Fibroblast of mammary gland (primary cell): ENCODE measurements at regions not wholly inside any gene's neighbourhood (a gene's known extent, or its start where the extent isn't known, plus 50 kb on each side); places are given as distances from the start of the nearest gene placed in this dataset.

Source experiments
- DNase-seq: peaks from one replicate; pipeline ENCODE4 v3.0.0-alpha.2; 2010; ENCODE audit warnings: low read depth
- H3K4me3 ChIP-seq: 2 replicates; pipeline ENCODE4 v1.5.1; 2011; ENCODE audit warnings: low read depth, mild to moderate bottlenecking, low read length, moderate library complexity; ENCODE audit not compliant: control insufficient read depth
- TF ChIP-seq, protein P1 (sequence below): conservative IDR thresholded peaks from 2 replicates; pipeline ENCODE4 v1.5.1; 2011; ENCODE audit warnings: low read depth, low read length, inconsistent platforms; ENCODE audit not compliant: control insufficient read depth, insufficient read depth

DNA sequence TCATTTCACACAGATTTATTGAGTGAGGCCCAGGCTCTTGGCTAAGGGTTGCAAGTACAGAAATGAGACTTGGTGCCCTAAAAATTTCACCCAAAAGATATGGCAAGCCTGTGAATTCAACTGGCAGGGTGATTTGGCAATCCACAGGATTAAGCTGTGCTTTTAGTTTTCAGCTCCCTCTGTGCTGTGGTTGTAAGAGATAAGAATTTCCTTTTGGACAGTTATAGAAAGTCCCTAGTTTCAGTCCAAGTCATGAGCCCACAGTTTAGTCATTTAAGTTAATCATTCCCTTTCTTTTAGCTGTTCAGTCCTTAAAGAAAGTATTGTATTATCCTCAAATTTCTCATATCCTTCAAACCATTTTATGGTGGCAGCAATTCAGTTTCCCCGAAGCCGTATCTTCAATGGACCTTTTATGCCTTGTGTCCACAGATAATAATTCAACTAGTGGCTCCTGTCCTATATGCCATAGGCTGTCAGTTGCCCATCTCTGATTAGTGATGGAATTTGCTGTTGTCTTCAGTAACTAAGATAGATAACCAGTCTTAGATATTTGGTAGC lies 73.4 kb upstream of the NAMPT start:
- H3K4me3 ChIP-seq, result no peak overlapping the region
- DNase-seq, result peak; percentile 46
- TF ChIP-seq, protein P1, sequence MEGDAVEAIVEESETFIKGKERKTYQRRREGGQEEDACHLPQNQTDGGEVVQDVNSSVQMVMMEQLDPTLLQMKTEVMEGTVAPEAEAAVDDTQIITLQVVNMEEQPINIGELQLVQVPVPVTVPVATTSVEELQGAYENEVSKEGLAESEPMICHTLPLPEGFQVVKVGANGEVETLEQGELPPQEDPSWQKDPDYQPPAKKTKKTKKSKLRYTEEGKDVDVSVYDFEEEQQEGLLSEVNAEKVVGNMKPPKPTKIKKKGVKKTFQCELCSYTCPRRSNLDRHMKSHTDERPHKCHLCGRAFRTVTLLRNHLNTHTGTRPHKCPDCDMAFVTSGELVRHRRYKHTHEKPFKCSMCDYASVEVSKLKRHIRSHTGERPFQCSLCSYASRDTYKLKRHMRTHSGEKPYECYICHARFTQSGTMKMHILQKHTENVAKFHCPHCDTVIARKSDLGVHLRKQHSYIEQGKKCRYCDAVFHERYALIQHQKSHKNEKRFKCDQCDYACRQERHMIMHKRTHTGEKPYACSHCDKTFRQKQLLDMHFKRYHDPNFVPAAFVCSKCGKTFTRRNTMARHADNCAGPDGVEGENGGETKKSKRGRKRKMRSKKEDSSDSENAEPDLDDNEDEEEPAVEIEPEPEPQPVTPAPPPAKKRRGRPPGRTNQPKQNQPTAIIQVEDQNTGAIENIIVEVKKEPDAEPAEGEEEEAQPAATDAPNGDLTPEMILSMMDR, result no peak

DNA sequence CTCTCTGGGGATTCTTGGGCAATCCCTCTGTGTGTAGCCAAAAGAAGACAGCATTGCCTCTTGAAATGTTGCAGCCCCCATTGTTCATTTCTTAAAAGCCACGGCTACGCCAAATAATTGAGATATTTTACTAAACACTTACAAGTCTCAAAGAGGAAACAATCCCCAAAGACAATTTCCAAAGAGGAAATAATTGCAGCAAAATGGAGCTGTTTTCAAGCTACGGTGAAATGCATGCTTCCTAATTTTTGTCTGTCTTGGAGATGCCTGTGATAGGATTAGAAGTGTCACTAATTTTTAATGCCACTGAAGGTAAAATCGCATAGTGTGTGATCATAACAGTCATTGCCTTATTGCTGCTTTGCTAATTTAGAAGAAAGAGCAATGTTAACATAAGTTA lies 72.9 kb upstream of the NAMPT start:
- H3K4me3 ChIP-seq, result no peak overlapping the region
- TF ChIP-seq, protein P1, result no peak
- DNase-seq, result no peak

DNA sequence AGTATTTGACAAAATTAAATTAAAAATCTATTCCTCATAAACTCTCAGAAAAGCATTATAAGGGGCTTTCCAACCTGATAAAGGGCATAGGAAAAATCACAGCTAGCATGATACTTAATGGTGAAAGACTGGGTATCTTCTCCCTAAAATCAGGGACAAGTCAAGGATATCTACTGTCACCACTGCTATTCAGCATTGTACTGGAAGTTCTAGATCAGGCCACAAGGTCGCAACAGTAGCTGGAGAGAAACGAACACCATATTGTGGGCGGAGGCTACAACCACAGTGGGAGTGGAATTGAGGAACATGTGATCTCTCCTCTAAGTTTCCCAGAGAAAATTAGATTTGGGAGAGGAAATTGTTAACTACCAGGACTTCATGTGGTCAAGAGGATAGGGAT lies 70.0 kb upstream of the NAMPT start:
- TF ChIP-seq, protein P1, result no peak
- no peak overlapping the region for H3K4me3 ChIP-seq
- DNase-seq, result no peak

DNA sequence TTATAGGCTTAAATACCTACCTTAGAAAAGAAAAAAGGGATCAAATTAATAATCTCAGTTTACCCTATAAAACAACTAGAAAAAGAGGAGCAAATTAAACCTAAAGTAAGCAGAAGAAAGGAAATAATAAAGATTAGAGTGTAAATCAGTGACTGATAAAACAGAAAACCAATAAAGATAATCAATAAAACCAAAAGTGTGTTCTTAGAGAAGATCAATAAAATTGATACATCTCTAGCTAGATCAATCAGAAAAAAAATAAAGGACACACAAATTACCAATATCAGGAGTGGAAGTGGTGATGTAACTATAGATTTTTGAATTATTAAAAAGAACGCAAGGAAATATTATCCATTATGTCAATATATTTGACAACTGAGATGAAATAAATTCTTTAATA lies 69.2 kb upstream of the NAMPT start:
- no peak overlapping the region for H3K4me3 ChIP-seq
- TF ChIP-seq, protein P1, result no peak
- DNase-seq, result no peak

DNA sequence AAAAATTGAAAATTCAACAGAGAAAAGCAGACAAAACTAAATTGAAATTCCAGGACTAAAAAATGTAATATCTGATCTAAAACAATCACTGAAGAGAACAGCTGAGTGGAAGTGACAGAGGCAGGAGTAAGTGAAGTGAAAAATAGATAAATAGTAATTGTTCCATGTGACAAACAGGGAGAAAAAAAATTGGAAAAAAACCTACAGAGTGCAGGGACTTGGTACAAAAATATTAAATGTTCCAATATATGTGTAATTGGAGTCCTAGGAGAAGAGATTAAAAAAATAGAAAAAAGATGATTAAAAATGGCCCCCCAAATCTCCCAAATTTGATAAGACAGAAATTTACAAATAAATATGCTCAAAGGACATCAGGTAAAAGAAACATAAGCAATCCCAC lies 63.4 kb upstream of the NAMPT start:
- no peak overlapping the region for H3K4me3 ChIP-seq
- DNase-seq, result no peak
- TF ChIP-seq, protein P1, result no peak

DNA sequence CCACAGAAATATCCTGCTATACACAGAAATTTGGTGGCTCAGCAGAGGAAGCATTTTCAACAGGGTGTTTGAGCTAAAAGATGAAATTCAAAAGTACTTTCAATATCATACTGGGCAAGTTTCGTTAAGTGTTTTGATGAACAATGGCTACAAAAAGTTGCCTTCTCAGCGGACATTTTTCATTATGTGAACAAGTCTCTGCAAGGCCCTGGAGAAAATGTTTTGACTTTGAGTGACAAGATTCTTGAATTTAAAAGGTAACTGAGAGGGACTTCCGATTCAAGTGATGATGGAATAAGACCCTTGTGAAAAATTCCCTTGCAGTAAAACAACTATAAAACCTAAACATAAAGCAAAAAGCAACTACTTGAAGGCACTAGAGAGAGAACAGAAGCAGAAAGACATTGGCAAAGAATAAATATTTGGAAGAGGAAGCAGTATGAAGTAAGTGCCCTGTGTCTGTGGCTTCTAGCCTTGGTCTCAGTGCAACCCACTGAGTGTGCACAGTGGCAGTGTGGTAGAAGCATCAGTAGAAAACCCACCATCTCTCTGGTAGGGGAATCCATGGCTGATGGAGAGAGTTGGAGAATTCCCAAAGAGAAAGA lies 62.5 kb upstream of the NAMPT start:
- no peak overlapping the region for H3K4me3 ChIP-seq
- no peak for DNase-seq
- TF ChIP-seq, protein P1, result no peak
